Activated B cell treated with CpG ODN at 0.5 μM for 24 hours (primary cell): ENCODE measurements at regions not wholly inside any gene's neighbourhood (a gene's known extent, or its start where the extent isn't known, plus 50 kb on each side); places are given as distances from the start of the nearest gene placed in this dataset.

Source experiments
- ATAC-seq: fragments of 200-7000 bp; cut with Tn5 transposase; one replicate; pipeline ENCODE4 v1.10.0; 2021; ENCODE audit warnings: low read depth, mild to moderate bottlenecking, moderate library complexity
- CTCF ChIA-PET: fragments of 350-600 bp; sonication (Branson Sonifier 250); formaldehyde crosslinking; loops from one replicate; lab custom pipeline; 2021; ENCODE audit warnings: antibody characterized with exemption; lab: Charles Lee
- POLR2A ChIA-PET: fragments of 350-600 bp; sonication (Branson Sonifier 250); formaldehyde crosslinking; loops from one replicate; lab custom pipeline; 2021; ENCODE audit warnings: antibody characterized with exemption; lab: Charles Lee
- DNase-seq: peaks from one replicate; pipeline ENCODE4 v3.0.0; 2022
- H3K27ac Mint-ChIP-seq: one replicate; pipeline ENCODE4 v1.8.0; 2020; ENCODE audit warnings: mixed read lengths
- H3K27me3 Mint-ChIP-seq: one replicate; pipeline ENCODE4 v1.8.0; 2021; ENCODE audit warnings: mixed read lengths
- H3K36me3 Mint-ChIP-seq: one replicate; pipeline ENCODE4 v1.8.0; 2021; ENCODE audit warnings: low read depth, mixed read lengths
- H3K4me1 Mint-ChIP-seq: one replicate; pipeline ENCODE4 v1.8.0; 2021; ENCODE audit warnings: mixed read lengths
- H3K4me3 Mint-ChIP-seq: one replicate; pipeline ENCODE4 v1.8.0; 2020; ENCODE audit warnings: mild to moderate bottlenecking, mixed read lengths
- H3K9me3 Mint-ChIP-seq: one replicate; pipeline ENCODE4 v1.8.0; 2020; ENCODE audit warnings: mixed read lengths
- intact Hi-C: fragments of 100-400 bp; cut with micrococcal nuclease; formaldehyde crosslinking; loops from one replicate; pipeline ENCODE4 v1.15.1; 2024
- TF ChIP-seq, protein P1 (sequence below): fragments of 200-600 bp; IDR thresholded peaks from one replicate; pipeline ENCODE4 v1.8.0; 2022; ENCODE audit warnings: antibody characterized with exemption, mild to moderate bottlenecking

DNA sequence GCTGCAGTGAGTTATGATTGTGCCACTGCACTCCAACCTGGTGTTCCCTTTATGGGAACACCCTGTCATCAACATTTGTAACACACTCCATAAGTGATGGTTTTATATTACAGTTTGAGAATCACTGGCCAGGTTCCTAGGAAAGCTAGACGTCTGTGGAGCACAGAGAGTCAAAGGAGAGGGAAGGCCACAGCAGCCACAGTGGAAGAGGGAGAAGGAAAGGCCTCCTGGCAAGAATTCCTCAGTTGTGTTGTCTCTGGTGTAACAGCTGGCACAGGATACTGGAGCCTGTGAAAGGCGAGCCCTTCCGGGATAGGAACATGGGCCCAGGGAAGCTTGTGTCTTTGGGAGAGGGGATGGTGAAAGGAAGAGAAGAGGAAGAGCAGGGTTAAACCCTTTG is 360.5 kb upstream of the PIK3C3 start:
- TF ChIP-seq, protein P1, sequence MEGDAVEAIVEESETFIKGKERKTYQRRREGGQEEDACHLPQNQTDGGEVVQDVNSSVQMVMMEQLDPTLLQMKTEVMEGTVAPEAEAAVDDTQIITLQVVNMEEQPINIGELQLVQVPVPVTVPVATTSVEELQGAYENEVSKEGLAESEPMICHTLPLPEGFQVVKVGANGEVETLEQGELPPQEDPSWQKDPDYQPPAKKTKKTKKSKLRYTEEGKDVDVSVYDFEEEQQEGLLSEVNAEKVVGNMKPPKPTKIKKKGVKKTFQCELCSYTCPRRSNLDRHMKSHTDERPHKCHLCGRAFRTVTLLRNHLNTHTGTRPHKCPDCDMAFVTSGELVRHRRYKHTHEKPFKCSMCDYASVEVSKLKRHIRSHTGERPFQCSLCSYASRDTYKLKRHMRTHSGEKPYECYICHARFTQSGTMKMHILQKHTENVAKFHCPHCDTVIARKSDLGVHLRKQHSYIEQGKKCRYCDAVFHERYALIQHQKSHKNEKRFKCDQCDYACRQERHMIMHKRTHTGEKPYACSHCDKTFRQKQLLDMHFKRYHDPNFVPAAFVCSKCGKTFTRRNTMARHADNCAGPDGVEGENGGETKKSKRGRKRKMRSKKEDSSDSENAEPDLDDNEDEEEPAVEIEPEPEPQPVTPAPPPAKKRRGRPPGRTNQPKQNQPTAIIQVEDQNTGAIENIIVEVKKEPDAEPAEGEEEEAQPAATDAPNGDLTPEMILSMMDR, result no peak
- H3K4me1 Mint-ChIP-seq, result no peaks in the 10 kb centered on the region
- no peak overlapping the region for H3K4me3 Mint-ChIP-seq
- intact Hi-C loops, result no loop called here
- no peak for DNase-seq
- no peaks in the 10 kb centered on the region for H3K27me3 Mint-ChIP-seq
- H3K9me3 Mint-ChIP-seq, result peaks cover 3% of the 10 kb centered on the region
- no peak for ATAC-seq
- no peak overlapping the region for H3K27ac Mint-ChIP-seq
- ChIA-PET POLR2A (no interaction called here), CTCF (no interaction called here)
- no peaks in the 10 kb centered on the region for H3K36me3 Mint-ChIP-seq

DNA sequence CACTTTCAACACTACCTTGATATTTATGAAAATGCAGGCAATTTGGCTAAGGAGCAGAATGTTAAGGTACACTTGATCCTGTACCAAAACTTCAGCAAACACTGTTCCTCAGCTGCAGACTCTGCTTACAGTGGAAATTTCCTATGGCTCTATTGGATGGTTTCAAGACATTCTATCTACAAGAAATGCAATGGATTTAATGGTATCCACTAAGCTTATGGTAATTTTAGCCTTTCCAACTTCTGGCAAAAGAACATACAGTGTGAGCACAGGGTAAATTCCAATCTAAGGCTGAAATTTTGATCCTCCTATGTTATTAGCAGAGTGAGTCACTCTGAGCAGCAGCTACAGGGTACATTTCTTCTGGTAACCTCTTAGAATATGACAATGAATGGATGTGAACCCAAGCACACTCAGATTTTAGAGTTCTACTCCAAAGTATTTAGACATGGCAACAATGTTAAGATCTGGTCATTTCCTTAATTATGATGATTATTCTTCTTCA is 361.8 kb upstream of the PIK3C3 start:
- POLR2A ChIA-PET, result no interaction called here
- H3K27ac Mint-ChIP-seq, result no peak overlapping the region
- ATAC-seq (no peak), DNase-seq (no peak)
- no peaks in the 10 kb centered on the region for H3K4me1 Mint-ChIP-seq
- H3K4me3 Mint-ChIP-seq, result no peak overlapping the region
- TF ChIP-seq, protein P1, result no peak
- H3K9me3 Mint-ChIP-seq, result peaks cover 6% of the 10 kb centered on the region
- no peaks in the 10 kb centered on the region for H3K27me3 Mint-ChIP-seq
- no peaks in the 10 kb centered on the region for H3K36me3 Mint-ChIP-seq
- CTCF ChIA-PET, result no interaction called here
- intact Hi-C loops, result no loop called here

DNA sequence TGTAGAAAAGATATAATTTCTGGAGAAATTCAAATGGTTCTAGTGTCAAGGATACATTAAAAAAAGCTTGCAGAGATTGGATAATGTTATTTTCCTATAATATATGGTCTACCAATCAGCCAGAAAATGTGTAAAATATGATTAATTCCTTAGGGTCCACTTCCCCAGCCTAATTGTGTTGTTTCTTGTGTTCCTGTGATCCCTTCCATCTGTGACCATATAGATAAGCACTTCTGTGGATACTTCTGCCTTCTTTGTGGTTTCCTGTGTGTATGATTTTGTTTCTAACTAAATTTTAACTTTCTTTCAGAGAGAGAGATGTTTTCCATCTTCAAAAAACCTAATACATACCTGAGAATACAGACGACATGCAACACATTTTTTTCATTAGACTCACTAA is 367.1 kb upstream of the PIK3C3 start:
- POLR2A ChIA-PET, result no interaction called here
- ATAC-seq (no peak), DNase-seq (no peak)
- H3K27ac Mint-ChIP-seq, result no peak overlapping the region
- TF ChIP-seq, protein P1, result no peak
- H3K4me1 Mint-ChIP-seq, result no peaks in the 10 kb centered on the region
- intact Hi-C loops, result no loop called here
- no peak overlapping the region for H3K4me3 Mint-ChIP-seq
- peaks cover 7% of the 10 kb centered on the region for H3K9me3 Mint-ChIP-seq
- CTCF ChIA-PET, result no interaction called here
- no peaks in the 10 kb centered on the region for H3K27me3 Mint-ChIP-seq
- H3K36me3 Mint-ChIP-seq, result no peaks in the 10 kb centered on the region

DNA sequence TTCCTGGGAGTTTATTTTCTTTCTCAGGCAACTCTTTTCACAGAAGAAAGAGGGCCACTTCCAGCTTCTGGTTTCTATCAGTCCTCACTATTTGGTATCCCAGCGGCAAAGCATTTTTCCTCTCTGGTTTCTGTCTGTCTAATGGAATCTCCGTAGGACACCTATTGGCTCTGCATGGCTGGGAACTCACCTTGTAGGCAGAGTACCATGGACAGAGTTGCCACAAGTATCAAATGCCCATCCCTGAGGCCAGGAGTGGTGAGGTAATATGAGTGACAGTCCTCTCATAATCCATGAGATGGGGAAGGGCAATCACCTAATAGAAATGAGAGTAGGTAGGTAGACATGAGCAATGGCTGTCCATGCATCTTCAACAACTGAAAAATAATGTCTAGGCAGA is 369.5 kb upstream of the PIK3C3 start:
- no peaks in the 10 kb centered on the region for H3K4me1 Mint-ChIP-seq
- ChIA-PET POLR2A (no interaction called here), CTCF (no interaction called here)
- intact Hi-C loops, result no loop called here
- H3K9me3 Mint-ChIP-seq, result peaks cover 7% of the 10 kb centered on the region
- no peaks in the 10 kb centered on the region for H3K36me3 Mint-ChIP-seq
- no peak for DNase-seq
- H3K27me3 Mint-ChIP-seq, result no peaks in the 10 kb centered on the region
- no peak for ATAC-seq
- TF ChIP-seq, protein P1, result no peak
- H3K27ac Mint-ChIP-seq, result no peak overlapping the region
- H3K4me3 Mint-ChIP-seq, result no peak overlapping the region

DNA sequence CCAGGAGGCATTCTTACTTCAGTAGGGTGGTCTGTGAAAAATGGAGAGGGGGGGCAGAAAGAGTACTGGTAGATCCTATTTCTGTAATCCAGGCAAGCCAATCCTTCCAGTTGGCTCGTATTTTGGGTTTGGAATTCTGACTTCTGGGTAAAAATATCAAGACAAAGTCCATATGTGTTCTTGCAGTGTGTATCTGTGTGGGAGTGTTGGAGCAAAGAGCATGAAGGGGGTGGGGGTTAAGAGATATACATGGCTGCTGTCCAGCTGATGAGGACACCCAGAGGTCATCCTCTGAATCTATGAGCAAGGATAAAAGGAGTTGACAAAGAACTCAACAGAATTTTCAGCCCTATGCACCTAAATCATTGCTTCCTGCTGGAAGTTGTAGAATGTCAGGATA is 375.8 kb upstream of the PIK3C3 start:
- no peak overlapping the region for H3K27ac Mint-ChIP-seq
- ChIA-PET CTCF (no interaction called here), POLR2A (no interaction called here)
- TF ChIP-seq, protein P1, result no peak
- no peak overlapping the region for H3K4me3 Mint-ChIP-seq
- no peaks in the 10 kb centered on the region for H3K27me3 Mint-ChIP-seq
- no peaks in the 10 kb centered on the region for H3K9me3 Mint-ChIP-seq
- H3K36me3 Mint-ChIP-seq, result no peaks in the 10 kb centered on the region
- no peaks in the 10 kb centered on the region for H3K4me1 Mint-ChIP-seq
- intact Hi-C loops, result no loop called here
- DNase-seq, result no peak
- no peak for ATAC-seq
